HG02938 (cell line): ENCODE measurements at regions not wholly inside any gene's neighbourhood (a gene's known extent, or its start where the extent isn't known, plus 50 kb on each side); places are given as distances from the start of the nearest gene placed in this dataset.
"Not testable (repeated sequence)": the region's sequence is repeated elsewhere in the genome, so short reads cannot be mapped to it uniquely, and the experiment has no call there.

Experiments used
- ATAC-seq: cut with Tn5 transposase; IDR thresholded peaks from one replicate; pipeline ENCODE4 v1.9.1; 2021; ENCODE audit warnings: mild to moderate bottlenecking, moderate library complexity; ENCODE audit not compliant: unreplicated experiment

- no peak for ATAC-seq
Observed at GRCh38 chr1:194013561-194013960, 827.1 kb upstream of the B3GALT2 start.

DNA sequence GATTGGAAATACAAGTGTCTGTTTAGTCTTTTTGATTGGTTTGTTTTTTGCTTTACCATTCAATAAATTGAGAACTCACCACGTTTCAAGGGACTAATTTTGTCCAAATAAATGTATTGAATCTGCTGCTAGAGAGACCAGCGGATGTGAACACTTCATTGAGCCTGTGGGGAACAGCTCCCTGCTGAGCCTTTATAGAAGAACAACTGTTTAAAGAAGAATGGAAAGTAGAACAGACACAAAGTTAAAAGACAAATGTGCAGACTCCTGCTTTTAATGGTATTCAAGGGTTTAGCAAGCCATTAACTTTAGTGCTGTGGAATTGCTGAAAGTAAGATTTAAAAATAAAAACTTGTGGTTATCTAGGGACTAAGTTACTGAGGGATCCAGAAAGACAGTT, 817.7 kb upstream of the B3GALT2 start:
- no peak for ATAC-seq

DNA sequence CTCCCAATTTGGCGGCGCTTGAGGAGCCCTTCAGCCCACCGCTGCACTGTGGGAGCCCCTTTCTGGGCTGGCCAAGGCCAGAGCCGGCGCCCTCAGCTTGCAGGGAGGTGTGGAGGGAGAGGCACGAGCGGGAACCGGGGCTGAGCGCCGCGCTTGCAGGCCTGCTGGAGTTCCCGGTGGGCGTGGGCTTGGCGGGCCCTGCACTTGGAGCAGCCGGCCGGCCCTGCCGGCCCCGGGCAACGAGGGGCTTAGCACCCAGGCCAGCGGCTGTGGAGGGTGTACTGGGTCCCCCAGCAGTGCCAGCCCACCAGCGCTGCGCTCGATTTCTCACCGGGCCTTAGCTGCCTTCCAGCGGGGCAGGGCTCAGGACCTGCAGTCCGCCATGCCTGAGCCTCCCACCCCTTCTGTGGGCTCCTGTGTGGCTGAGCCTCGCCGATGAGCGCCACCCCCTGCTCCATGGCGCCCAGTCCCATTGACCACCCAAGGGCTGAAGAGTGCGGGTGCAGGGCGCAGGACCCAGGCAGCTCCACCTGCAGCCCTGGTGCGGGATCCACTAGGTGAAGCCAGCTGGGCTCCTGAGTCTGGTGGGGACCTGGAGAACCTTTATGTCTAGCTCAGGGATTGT, 815.4 kb upstream of the B3GALT2 start:
- ATAC-seq, result not testable (repeated sequence)

GRCh38 chr1:193988885-193989284, 802.5 kb upstream of the B3GALT2 start:
- no peak for ATAC-seq

DNA sequence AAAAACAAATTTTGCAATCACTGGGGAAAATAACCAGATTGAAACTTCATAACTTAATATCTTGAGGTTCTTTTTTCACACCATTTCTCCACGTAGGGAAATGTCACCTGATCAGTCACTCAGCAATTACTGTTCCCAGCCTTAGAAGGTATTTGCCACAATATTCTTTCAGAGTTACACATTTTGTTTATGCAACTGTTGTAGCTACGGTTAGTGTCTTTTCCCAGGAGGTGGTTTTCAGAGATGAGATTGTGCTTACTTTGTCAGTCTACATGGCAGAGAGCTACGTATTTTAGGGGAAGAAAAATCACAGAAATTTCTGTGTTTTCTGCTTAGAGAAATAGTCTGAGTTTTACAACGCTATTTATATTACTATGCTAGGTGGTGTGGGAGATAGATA, 792.8 kb upstream of the B3GALT2 start:
- no peak for ATAC-seq

GRCh38 chr1:193974286-193974798, 787.9 kb upstream of the B3GALT2 start:
- no peak for ATAC-seq

DNA sequence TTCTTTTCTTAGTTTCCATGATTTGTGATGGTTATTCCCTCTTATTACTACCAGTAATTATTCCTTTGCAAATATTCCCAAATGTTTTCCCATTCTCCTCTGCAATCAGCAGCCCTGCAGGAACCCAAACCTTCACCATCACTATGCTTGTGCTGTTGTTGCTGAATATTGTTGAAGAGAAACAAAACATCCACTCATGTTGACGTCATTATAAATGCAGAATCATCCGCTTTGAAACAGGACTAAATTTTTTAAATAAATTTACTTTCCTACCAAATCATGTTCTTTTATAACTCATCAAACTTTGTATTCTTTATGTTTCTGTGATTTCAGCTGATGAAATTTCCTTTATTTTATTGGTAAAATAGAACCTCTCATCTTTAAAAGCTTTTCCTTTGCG, 787.0 kb upstream of the B3GALT2 start:
- ATAC-seq, result no peak

- no peak for ATAC-seq
Observed at GRCh38 chr1:193971595-193971994, 785.2 kb upstream of the B3GALT2 start.

DNA sequence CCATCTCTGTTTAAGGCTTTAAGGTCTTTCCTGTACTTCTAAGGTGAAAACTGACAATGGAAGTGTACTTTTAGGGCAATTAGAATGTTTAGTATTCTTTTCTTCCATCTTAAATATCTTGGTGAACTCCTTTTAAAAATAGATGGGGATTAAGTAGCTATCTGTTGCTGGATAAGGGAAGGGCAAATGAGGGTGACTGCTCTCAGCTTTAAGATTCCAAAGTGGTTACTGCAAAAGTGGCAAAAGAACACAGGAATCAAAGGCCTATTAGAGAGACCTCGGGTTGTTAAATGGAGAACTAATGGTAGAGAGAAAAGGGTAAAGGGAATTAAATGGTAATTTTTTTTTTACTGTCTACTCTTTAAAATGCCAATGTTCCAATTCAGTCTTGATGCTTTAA, 774.1 kb upstream of the B3GALT2 start:
- no peak for ATAC-seq

- ATAC-seq, result no peak
Observed at GRCh38 chr1:193960040-193960439, 773.6 kb upstream of the B3GALT2 start.

DNA sequence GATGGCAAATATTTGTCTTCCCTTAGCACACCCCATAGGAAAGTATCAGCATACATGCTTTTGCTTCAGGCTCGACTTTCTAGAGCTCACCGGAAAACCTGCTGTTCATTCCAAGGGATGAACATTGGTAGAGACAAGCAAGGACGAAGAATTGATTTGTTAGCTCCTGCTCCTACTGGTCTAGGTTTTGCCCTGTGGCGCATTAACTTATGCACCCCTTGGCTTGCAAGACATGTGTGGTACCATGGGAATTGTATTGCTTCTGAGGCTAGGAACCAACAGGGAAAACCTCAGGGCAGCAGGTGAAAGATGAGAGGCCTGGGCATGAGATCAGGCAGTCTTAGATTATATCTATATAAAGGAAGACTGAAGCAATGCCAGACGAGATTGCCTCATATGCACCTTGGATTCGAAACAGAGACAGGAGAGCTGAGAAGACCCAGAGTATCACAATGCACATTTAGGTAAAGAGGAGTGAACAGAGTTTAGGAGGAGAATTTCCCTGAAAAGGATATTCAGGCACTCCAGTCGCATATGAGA, 771.2 kb upstream of the B3GALT2 start:
- ATAC-seq, result no peak

GRCh38 chr1:193952778-193953374, 766.5 kb upstream of the B3GALT2 start:
- ATAC-seq, result no peak

- ATAC-seq, result no peak
Observed at GRCh38 chr1:193951984-193952383, 765.6 kb upstream of the B3GALT2 start.

- no peak for ATAC-seq
Observed at GRCh38 chr1:193944454-193944853, 758.0 kb upstream of the B3GALT2 start.

- ATAC-seq, result no peak
Observed at GRCh38 chr1:193940176-193940575, 753.8 kb upstream of the B3GALT2 start.

GRCh38 chr1:193939585-193939984, 753.2 kb upstream of the B3GALT2 start:
- ATAC-seq, result no peak

- ATAC-seq, result no peak
Observed at GRCh38 chr1:193937308-193937707, 750.9 kb upstream of the B3GALT2 start.

GRCh38 chr1:193932979-193933378, 746.6 kb upstream of the B3GALT2 start:
- ATAC-seq, result no peak

DNA sequence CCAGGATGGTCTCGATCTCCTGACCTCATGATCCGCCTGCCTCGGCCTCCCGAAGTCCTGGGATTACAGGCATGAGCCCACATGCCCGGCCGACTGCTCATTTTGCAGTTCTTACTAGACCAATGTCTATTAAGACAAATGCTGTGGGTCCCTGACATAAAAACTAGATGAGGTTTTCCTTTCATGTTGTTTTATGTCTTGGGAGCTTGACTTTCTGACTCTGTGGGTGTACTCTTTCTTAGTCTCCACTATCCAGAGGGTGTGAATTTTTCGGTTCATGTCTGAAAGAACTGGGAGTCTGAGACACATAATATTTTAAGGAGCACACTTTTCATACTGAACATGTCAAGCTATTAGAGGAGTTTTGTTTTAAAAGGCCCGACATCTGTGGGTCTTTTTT, 744.9 kb upstream of the B3GALT2 start:
- ATAC-seq, result no peak

DNA sequence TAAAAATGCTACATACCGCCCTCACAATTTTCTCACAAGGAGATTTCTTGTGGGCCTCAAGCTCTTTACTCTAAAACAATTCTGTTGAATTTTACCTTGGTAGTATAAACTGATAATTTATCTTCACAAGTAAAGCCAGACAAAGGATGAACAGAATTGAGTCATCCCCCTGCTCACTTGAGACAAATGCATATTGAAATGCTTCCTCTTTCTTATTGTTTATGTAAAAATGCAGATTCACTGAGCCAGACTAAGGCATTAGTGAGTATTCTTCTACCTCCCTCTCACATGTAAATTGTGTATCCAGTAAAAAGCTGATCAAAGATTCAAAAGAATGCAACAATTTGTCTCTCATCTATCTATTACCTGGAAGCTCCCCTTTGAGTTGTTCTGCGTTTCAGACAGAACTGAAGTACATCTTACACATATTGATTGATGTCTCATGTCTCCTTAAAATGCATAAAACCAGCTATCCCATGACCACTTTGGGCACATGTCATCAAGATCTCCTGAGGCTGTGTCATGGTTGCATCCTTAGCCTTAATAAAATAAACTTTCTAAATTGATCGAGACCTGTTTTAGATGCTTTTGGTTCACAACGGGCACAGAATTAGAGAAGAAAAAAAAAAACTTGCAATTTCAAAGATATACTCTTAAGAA, 743.1 kb upstream of the B3GALT2 start:
- ATAC-seq, result no peak

- ATAC-seq, result no peak
Observed at GRCh38 chr1:193927550-193927949, 741.1 kb upstream of the B3GALT2 start.

- ATAC-seq, result no peak
Observed at GRCh38 chr1:193926956-193927355, 740.5 kb upstream of the B3GALT2 start.
